ENCODE measurements at regions not wholly inside any gene's neighbourhood (a gene's known extent, or its start where the extent isn't known, plus 50 kb on each side); places are given as distances from the start of the nearest gene placed in this dataset.

DNA sequence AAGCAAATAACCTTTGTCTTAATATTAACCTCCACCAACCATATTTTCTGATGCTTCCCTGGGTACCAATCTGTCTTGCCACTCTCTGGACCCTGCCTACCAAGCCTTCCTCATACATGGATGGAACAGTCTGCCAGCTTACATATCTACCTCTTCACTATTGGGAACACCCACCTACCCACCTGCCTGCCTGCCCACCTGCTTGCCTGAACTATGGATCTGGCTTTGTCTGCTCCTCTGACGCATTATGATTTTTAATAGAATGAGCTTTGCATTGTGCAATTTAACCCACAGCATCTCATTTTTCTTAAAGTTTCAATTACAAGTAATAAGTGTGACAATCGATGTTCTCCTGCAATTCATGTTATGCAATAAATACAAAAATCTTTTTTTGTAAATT is 137.9 kb upstream of the LSM8 start:
- H3K36me3 Mint-ChIP-seq (ENCODE audit: low read depth), result no peaks in the 10 kb centered on the region
- H3K9me3 Mint-ChIP-seq, result no peaks in the 10 kb centered on the region

DNA sequence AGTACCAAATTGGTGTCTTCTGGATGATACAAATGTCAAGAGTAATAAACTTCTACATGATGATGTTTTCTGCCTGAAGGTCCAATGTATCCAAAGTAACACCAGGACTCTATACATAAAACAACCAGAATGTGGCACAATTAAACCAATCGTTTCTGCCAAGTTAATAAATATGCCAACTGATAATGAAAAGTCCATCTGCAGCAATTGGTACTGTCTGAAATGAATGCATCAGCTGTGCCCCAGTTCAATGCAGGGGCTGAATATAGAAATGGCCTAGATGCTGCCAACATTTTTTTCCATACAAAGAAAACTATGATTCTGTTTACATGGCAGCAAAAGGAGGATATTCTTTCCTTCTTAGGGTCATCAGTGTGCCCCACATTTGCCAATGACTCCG is 137.2 kb upstream of the LSM8 start:
- intact Hi-C loops (cut with micrococcal nuclease), result no loop called here
- Mint-ChIP-seq H3K9me3 (no peaks in the 10 kb centered on the region), H3K36me3 (ENCODE audit: low read depth) (no peaks in the 10 kb centered on the region), H3K4me1 (ENCODE audit: low read depth) (no peaks in the 10 kb centered on the region), H3K4me3 (ENCODE audit: low read depth) (no peak overlapping the region), H3K27ac (no peak overlapping the region), H3K27me3 (ENCODE audit: low read depth) (no peaks in the 10 kb centered on the region)
- no peak for DNase-seq (ENCODE audit: low spot score)

More for the DNA sequence above, 137.9 kb upstream of the LSM8 start:
- Mint-ChIP-seq H3K27me3 (ENCODE audit: low read depth) (no peaks in the 10 kb centered on the region), H3K4me3 (ENCODE audit: low read depth) (no peak overlapping the region), H3K4me1 (ENCODE audit: low read depth) (no peaks in the 10 kb centered on the region), H3K27ac (no peak overlapping the region)
- no peak for DNase-seq (ENCODE audit: low spot score)
- intact Hi-C loops (cut with micrococcal nuclease), result no loop called here

DNA sequence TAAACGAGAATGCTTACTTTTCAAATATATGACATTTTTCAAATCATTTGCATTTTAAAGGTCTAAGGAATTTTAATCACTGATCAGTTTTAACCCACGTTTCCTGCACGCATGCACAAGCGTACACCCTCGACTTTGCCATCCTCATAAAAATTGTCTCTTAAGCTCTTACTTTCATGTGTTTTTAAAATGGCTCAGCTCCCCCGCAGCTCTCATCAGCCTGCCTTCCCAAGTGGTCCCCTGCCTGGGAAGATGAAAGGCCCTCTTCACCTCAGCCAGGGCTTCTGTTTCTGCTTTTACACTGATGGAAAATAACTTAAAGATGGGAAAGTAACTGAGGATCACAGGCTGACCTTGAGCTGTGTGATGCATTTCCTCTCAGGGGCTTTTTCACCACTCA is 131.6 kb upstream of the LSM8 start:
- Mint-ChIP-seq H3K4me3 (ENCODE audit: low read depth) (no peak overlapping the region), H3K4me1 (ENCODE audit: low read depth) (no peaks in the 10 kb centered on the region), H3K27ac (no peak overlapping the region), H3K27me3 (ENCODE audit: low read depth) (no peaks in the 10 kb centered on the region), H3K9me3 (no peaks in the 10 kb centered on the region), H3K36me3 (ENCODE audit: low read depth) (no peaks in the 10 kb centered on the region)
- DNase-seq (ENCODE audit: low spot score), result no peak
- intact Hi-C loops (cut with micrococcal nuclease), result no loop called here

DNA sequence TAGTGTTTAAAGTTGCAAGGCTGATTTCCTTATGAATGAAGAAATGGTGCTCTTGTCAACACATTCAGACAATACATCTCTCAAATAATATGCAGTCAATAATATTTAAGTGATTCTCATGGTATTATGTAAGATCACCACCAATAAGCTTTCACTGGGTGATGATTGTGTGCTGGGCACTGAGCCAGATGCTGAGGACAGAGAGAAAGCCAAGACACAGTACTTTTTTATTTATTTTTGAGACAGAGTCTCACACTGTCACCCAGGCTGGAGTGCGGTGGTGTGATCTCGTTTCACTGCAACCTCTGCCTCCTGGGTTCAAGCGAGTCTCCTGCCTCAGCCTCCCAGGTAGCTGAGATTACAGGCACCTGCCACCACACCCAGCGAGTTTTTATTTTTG is 130.6 kb upstream of the LSM8 start:
- no peaks in the 10 kb centered on the region for H3K27me3 Mint-ChIP-seq (ENCODE audit: low read depth)
- no peak overlapping the region for H3K4me3 Mint-ChIP-seq (ENCODE audit: low read depth)
- H3K9me3 Mint-ChIP-seq, result no peaks in the 10 kb centered on the region
- intact Hi-C loops (cut with micrococcal nuclease), result no loop called here
- H3K36me3 Mint-ChIP-seq (ENCODE audit: low read depth), result no peaks in the 10 kb centered on the region
- DNase-seq (ENCODE audit: low spot score), result no peak
- no peaks in the 10 kb centered on the region for H3K4me1 Mint-ChIP-seq (ENCODE audit: low read depth)
- no peak overlapping the region for H3K27ac Mint-ChIP-seq

DNA sequence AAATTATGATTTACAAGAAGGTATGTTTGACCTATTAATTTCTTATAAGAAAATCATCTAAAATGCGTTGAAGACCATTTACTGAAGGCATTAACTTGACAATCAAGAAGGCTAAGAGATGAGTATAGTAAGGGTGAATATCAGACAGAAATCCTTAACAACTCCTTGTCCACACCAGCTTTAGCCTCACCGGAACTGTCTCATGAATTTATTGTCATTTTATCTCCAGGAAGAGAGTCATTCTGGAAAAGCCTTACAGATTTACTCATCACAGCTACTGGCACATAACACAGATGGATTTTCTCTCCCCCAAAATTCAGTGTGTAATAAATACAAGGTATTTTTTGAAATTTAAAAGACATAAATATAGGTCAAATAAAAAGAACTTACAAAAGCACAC is 129.4 kb upstream of the LSM8 start:
- Mint-ChIP-seq H3K36me3 (ENCODE audit: low read depth) (no peaks in the 10 kb centered on the region), H3K27me3 (ENCODE audit: low read depth) (no peaks in the 10 kb centered on the region), H3K27ac (no peak overlapping the region), H3K4me1 (ENCODE audit: low read depth) (peaks cover 2% of the 10 kb centered on the region), H3K4me3 (ENCODE audit: low read depth) (no peak overlapping the region), H3K9me3 (no peaks in the 10 kb centered on the region)
- no peak for DNase-seq (ENCODE audit: low spot score)
- intact Hi-C loops (cut with micrococcal nuclease), result no loop called here

DNA sequence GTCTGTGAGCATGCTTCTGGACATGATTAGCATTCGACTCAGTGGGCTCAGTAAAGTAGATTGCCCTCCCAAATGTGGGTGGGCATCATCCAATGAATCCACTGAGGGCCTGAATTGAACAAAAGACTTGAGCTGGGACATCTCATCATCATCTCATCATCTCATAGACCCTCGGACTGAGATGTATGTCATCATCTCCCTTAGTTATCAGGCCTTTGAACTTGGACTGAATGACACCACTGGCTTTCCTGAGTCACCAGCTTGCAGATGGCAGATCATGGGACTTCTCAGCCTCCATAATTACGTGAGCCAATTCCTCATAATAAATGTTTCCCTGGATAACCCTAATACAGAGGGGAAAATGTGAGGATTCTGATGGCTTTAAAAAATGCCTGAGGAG is 128.3 kb upstream of the LSM8 start:
- H3K36me3 Mint-ChIP-seq (ENCODE audit: low read depth), result no peaks in the 10 kb centered on the region
- H3K4me3 Mint-ChIP-seq (ENCODE audit: low read depth), result no peak overlapping the region
- no peaks in the 10 kb centered on the region for H3K27me3 Mint-ChIP-seq (ENCODE audit: low read depth)
- H3K9me3 Mint-ChIP-seq, result no peaks in the 10 kb centered on the region
- no peak overlapping the region for H3K27ac Mint-ChIP-seq
- intact Hi-C loops (cut with micrococcal nuclease), result no loop called here
- DNase-seq (ENCODE audit: low spot score), result no peak
- peaks cover 3% of the 10 kb centered on the region for H3K4me1 Mint-ChIP-seq (ENCODE audit: low read depth)

DNA sequence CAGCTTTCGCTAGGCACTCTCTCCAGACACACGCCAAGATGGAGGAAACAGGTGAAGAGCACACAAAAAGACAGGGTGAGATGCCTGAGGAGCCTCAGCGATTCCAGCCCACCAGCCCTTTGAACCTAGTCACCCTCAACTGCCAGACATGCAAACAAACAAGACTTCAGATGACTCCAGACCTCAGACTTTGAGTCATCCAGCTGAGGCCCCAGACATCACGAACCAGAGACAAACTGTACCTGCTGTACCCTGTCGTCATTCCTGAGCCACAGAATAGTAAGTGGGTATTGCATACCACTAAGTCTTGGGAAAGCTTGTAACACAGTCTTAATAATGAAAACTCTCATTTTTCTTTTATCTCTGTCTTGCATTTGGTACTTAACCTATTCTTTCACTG is 126.6 kb upstream of the LSM8 start:
- intact Hi-C loops (cut with micrococcal nuclease), result no loop called here
- H3K4me3 Mint-ChIP-seq (ENCODE audit: low read depth), result no peak overlapping the region
- H3K27me3 Mint-ChIP-seq (ENCODE audit: low read depth), result peaks cover 1% of the 10 kb centered on the region
- H3K4me1 Mint-ChIP-seq (ENCODE audit: low read depth), result peaks cover 5% of the 10 kb centered on the region
- no peak for DNase-seq (ENCODE audit: low spot score)
- no peak overlapping the region for H3K27ac Mint-ChIP-seq
- no peaks in the 10 kb centered on the region for H3K9me3 Mint-ChIP-seq
- H3K36me3 Mint-ChIP-seq (ENCODE audit: low read depth), result no peaks in the 10 kb centered on the region

DNA sequence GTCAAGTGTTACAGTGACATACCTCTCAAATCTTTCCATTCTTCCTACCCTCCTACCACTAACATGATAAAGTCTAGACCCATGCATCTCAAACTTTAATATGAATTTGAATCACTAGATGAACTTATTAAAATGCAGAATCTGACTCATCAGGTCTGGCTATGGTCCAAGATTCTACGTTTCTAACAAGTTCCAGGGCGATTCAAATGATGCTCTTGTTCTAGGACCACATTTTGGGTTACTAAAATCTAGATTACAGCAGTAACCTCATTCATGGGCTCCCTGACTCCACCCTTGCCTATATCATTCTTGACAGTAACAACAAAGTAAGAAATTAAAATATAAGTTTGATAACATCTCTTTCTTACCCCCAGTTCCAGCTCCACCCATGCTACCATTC is 124.8 kb upstream of the LSM8 start:
- H3K36me3 Mint-ChIP-seq (ENCODE audit: low read depth), result no peaks in the 10 kb centered on the region
- DNase-seq (ENCODE audit: low spot score), result no peak
- H3K27ac Mint-ChIP-seq, result no peak overlapping the region
- peaks cover 1% of the 10 kb centered on the region for H3K27me3 Mint-ChIP-seq (ENCODE audit: low read depth)
- no peaks in the 10 kb centered on the region for H3K9me3 Mint-ChIP-seq
- no peak overlapping the region for H3K4me3 Mint-ChIP-seq (ENCODE audit: low read depth)
- peaks cover 5% of the 10 kb centered on the region for H3K4me1 Mint-ChIP-seq (ENCODE audit: low read depth)
- intact Hi-C loops (cut with micrococcal nuclease), result no loop called here

DNA sequence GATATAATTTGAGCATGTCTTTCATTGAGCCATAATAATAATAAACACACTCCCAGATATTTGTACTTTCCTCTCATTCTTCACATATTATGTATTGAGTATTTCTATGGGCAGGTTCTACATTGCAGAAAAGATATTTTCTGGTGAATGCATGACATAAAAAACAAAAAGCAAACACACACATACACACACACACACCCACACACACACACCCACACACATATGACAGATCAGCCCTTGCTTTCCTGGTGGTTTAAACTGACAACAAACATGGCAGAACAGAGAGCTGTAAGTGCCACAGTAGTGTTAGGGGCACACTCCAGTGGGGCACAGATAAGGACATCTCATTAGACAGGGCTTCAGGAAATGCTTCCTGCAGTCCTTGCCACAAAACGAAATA is 123.3 kb upstream of the LSM8 start:
- Mint-ChIP-seq H3K36me3 (ENCODE audit: low read depth) (no peaks in the 10 kb centered on the region), H3K27ac (no peak overlapping the region), H3K27me3 (ENCODE audit: low read depth) (peaks cover 1% of the 10 kb centered on the region), H3K9me3 (no peaks in the 10 kb centered on the region), H3K4me1 (ENCODE audit: low read depth) (peaks cover 5% of the 10 kb centered on the region), H3K4me3 (ENCODE audit: low read depth) (no peak overlapping the region)
- intact Hi-C loops (cut with micrococcal nuclease), result no loop called here
- no peak for DNase-seq (ENCODE audit: low spot score)

DNA sequence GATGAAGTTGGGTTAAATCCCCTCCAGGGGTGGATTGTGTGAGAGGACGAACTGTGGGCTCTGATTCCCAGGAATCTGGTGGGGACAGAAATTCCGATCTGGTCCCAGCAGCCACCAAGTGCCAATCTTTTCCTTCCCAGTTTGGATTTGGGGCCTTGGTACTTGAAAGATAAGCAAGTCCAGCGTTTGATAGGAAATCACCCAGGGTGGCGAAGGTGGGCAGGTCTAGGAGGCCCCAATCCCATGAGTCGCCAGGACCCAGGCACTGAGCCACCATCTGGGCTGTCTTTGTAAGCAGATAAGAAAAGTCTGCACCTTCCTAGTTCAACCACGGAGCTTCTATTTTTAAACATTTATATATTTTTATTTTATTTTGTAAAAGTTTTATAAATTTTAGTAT is 122.6 kb upstream of the LSM8 start:
- Mint-ChIP-seq H3K4me1 (ENCODE audit: low read depth) (peaks cover 5% of the 10 kb centered on the region), H3K27me3 (ENCODE audit: low read depth) (peaks cover 1% of the 10 kb centered on the region), H3K36me3 (ENCODE audit: low read depth) (no peaks in the 10 kb centered on the region), H3K27ac (no peak overlapping the region), H3K9me3 (no peaks in the 10 kb centered on the region), H3K4me3 (ENCODE audit: low read depth) (no peak overlapping the region)
- intact Hi-C loops (cut with micrococcal nuclease), result no loop called here
- DNase-seq (ENCODE audit: low spot score), result no peak

DNA sequence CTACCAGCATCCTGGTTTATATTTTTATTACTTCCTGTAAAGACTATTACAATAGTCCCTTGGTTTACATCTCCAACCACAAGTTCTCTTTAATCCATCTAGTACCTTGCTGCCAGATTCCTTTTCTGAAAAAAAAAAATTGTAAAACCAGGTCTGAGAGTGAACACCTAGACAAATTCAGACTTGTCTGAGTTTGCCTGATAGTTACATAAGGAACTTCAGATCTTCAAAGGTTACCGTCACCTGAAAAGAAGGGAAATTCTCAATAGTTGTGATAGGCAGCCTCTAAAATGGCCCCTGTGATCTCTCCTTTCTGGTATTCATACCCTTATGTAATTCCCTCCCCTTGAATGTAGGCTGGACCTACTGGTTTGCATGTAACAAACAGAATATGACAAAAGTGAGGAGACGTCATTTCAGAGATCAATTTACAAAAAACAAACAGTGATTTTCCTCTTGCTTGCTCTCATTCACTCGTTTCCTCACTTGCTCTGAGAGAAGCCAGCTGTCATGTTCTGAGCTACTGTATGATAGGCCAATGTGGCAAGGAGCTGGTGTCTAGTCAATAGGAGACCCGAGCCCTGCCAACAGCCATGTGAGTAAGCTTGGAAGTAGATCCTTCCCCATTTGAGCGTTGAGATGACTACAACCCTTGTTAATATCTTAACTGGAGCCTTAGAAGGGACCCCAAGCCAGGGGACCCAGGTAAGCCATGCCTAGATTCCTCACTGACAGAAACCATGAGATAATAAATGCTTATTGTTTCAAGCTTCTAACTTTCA is 110.9 kb upstream of the LSM8 start:
- no peaks in the 10 kb centered on the region for H3K9me3 Mint-ChIP-seq
- no peak for DNase-seq (ENCODE audit: low spot score)
- H3K36me3 Mint-ChIP-seq (ENCODE audit: low read depth), result no peaks in the 10 kb centered on the region
- no peaks in the 10 kb centered on the region for H3K4me1 Mint-ChIP-seq (ENCODE audit: low read depth)
- intact Hi-C loops (cut with micrococcal nuclease), result no loop called here
- no peak overlapping the region for H3K27ac Mint-ChIP-seq
- H3K27me3 Mint-ChIP-seq (ENCODE audit: low read depth), result peaks cover 5% of the 10 kb centered on the region
- H3K4me3 Mint-ChIP-seq (ENCODE audit: low read depth), result no peak overlapping the region

DNA sequence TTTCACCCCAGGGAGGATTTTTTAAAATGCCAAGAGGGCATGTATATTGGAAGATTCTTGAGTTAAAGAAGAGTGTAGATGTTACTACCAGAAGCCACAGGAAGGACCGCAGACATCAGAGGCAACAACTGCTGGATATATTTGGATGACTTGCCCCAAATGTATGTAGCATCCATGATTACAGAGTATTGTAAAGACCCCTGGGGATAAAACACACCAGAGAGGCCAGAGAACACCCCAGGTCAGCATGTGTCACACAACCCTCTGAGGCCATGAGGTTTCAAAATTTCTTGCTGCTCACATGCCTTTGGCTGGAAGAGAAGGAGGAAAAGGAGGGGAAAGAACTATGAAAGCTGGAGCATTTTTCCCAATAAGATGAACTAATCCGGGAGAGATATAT is 108.0 kb upstream of the LSM8 start:
- Mint-ChIP-seq H3K4me1 (ENCODE audit: low read depth) (peaks cover 8% of the 10 kb centered on the region), H3K9me3 (no peaks in the 10 kb centered on the region), H3K27ac (no peak overlapping the region), H3K27me3 (ENCODE audit: low read depth) (peaks cover 5% of the 10 kb centered on the region), H3K36me3 (ENCODE audit: low read depth) (no peaks in the 10 kb centered on the region), H3K4me3 (ENCODE audit: low read depth) (no peak overlapping the region)
- intact Hi-C loops (cut with micrococcal nuclease), result no loop called here
- no peak for DNase-seq (ENCODE audit: low spot score)

DNA sequence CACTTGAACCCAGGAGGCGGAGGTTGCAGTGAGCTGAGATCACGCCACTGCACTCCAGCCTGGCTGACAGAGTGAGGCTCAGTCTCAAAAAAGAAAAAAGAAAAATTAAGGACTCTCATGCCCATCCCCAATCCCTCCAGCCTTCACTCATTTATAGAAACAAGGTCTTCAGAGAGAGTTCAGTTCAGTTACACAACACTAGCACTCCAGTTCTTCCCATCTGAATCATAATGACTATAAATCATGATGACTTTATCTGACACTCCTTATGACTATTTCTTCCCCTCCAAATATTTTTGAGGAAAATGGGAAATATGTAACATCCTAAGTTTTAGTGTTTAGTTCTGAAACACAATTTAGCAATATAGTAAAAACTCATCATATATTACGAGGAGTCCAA is 107.4 kb upstream of the LSM8 start:
- Mint-ChIP-seq H3K4me3 (ENCODE audit: low read depth) (no peak overlapping the region), H3K27ac (no peak overlapping the region), H3K9me3 (no peaks in the 10 kb centered on the region), H3K4me1 (ENCODE audit: low read depth) (peaks cover 12% of the 10 kb centered on the region), H3K27me3 (ENCODE audit: low read depth) (peaks cover 5% of the 10 kb centered on the region), H3K36me3 (ENCODE audit: low read depth) (no peaks in the 10 kb centered on the region)
- no peak for DNase-seq (ENCODE audit: low spot score)
- intact Hi-C loops (cut with micrococcal nuclease), result no loop called here

DNA sequence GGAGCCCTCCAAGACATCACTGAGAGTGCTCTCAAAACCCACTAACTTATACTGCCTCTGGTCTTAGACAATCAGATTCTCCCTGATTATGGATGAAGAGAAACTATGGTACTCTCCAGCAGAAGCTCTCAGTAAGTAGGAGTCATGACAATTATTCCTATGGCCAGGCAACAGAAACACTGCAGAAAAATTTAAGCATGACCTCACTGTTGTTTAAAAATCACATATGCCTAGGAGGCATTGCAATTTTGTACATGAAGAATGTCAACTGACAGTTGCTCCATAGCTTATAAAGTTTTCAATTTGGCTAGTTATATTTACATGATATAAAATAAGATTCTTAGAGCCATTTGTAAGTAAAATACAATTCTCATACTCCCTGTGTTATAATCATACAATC is 105.9 kb upstream of the LSM8 start:
- Mint-ChIP-seq H3K36me3 (ENCODE audit: low read depth) (no peaks in the 10 kb centered on the region), H3K4me1 (ENCODE audit: low read depth) (peaks cover 17% of the 10 kb centered on the region), H3K9me3 (no peaks in the 10 kb centered on the region), H3K27me3 (ENCODE audit: low read depth) (peaks cover 5% of the 10 kb centered on the region), H3K4me3 (ENCODE audit: low read depth) (no peak overlapping the region), H3K27ac (no peak overlapping the region)
- DNase-seq (ENCODE audit: low spot score), result no peak
- intact Hi-C loops (cut with micrococcal nuclease), result no loop called here
